Right lobe of liver (tissue), 6 donors: ENCODE measurements at regions not wholly inside any gene's neighbourhood (a gene's known extent, or its start where the extent isn't known, plus 50 kb on each side); places are given as distances from the start of the nearest gene placed in this dataset.
A peak's percentile ranks its signal among the peaks of the same experiment; 100 is the strongest.

ENCODE experiments used
- ATAC-seq, 4 donors: fragments of 200-7000 bp; cut with Tn5 transposase; one replicate each; pipeline ENCODE4 v1.9.1; 2020; ENCODE audit warnings: mild to moderate bottlenecking in 4 of 4, moderate library complexity in 4 of 4
- DNase-seq, 3 donors: peaks; one replicate each; pipeline ENCODE4 v3.0.0-alpha.2; 2020
- H3K27ac ChIP-seq, 3 donors: fragments of 200-600 bp; one replicate each; pipeline ENCODE4 v1.8.0; 2022
- H3K27me3 ChIP-seq, 2 donors: fragments of 200-600 bp; one replicate each; pipeline ENCODE4 v1.8.0; 2022
- H3K36me3 ChIP-seq, 4 donors: fragments of 200-600 bp; sonication (generic) in 1 of 4; one replicate each; pipeline versions ENCODE4 v1.5.1 to v1.8.0; 2017 to 2022; ENCODE audit warnings: control low read depth in 1 of 4
- H3K4me1 ChIP-seq, 4 donors: fragments of 200-600 bp; sonication (generic) in 1 of 4; one replicate each; pipeline versions ENCODE4 v1.5.1 to v1.8.0; 2017 to 2022; ENCODE audit warnings: control low read depth in 1 of 4
- H3K4me3 ChIP-seq, 3 donors: fragments of 200-600 bp; one replicate each; pipeline ENCODE4 v1.8.0; 2022
- H3K9me3 ChIP-seq, 4 donors: fragments of 200-600 bp; sonication (generic) in 1 of 4; one replicate each; pipeline versions ENCODE4 v1.5.1 to v1.8.0; 2017 to 2022; ENCODE audit warnings: control low read depth in 1 of 4
- POLR2A ChIP-seq: fragments of 450-650 bp; IDR thresholded peaks from one replicate; pipeline ENCODE4 v1.6.1; 2017; ENCODE audit warnings: antibody characterized with exemption, mild to moderate bottlenecking
- WGBS: methylation state at CpG from one replicate; pipeline ENCODE4 v1.1.6; 2018; ENCODE audit warnings: low coverage, low lambda C conversion rate; ENCODE audit not compliant: insufficient coverage; ENCODE audit errors: missing lambda C conversion rate; 5-methylcytosine and 5-hydroxymethylcytosine counted together
- intact Hi-C, 2 donors: fragments of 100-400 bp; cut with DNase I; formaldehyde crosslinking; loops; one replicate each; pipeline versions ENCODE4 v1.11.2 to v1.14.1; 2022
- TF ChIP-seq, protein P1 (sequence below), 4 donors: fragments of 200-600 bp in 3 of 4; fragments of 450-650 bp in 1 of 4; IDR thresholded peaks; one replicate each; pipeline versions ENCODE4 v1.5.1 to v1.8.0; 2016 to 2022; ENCODE audit warnings: antibody characterized with exemption in 4 of 4, mild to moderate bottlenecking in 2 of 4
- donor health status: DM: no; HTN: yes; CAD: no.
- donor health status: DM: no; HTN: no; CAD: no.
- donor health status: DM: no; HTN: no; CAD: no.
- donor health status: DM: no; HTN: yes; CAD: no.
- donor health status: DM: no; HTN: yes; CAD: no.

- intact Hi-C loops: no loop called here
- Histone ChIP-seq H3K36me3 (no peaks in the 10 kb centered on the region), H3K27me3 (no peaks in the 10 kb centered on the region), H3K4me3 (no peak overlapping the region), H3K27ac (no peak overlapping the region), H3K4me1 (peaks cover 0 to 9% (median 2%) of the 10 kb centered on the region in 4 donors), H3K9me3 (no peaks in the 10 kb centered on the region)
- ATAC-seq (no peak), DNase-seq (no peak)
- 75% methylated on average over 1 of the region's 1 CpG for WGBS
- no peak for TF ChIP-seq POLR2A
- TF ChIP-seq, protein P1, sequence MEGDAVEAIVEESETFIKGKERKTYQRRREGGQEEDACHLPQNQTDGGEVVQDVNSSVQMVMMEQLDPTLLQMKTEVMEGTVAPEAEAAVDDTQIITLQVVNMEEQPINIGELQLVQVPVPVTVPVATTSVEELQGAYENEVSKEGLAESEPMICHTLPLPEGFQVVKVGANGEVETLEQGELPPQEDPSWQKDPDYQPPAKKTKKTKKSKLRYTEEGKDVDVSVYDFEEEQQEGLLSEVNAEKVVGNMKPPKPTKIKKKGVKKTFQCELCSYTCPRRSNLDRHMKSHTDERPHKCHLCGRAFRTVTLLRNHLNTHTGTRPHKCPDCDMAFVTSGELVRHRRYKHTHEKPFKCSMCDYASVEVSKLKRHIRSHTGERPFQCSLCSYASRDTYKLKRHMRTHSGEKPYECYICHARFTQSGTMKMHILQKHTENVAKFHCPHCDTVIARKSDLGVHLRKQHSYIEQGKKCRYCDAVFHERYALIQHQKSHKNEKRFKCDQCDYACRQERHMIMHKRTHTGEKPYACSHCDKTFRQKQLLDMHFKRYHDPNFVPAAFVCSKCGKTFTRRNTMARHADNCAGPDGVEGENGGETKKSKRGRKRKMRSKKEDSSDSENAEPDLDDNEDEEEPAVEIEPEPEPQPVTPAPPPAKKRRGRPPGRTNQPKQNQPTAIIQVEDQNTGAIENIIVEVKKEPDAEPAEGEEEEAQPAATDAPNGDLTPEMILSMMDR (IDR thresholded peaks at IDR 0.05): no peak
These were observed 117.1 kb downstream of the FOXD2 start for GRCh38 chr1:47554901-47555300.

GRCh38 chr1:47555306-47555705 is 117.5 kb downstream of the FOXD2 start:
- ATAC-seq: peak in 1 of 4 donors; percentile 5

GRCh38 chr1:47555841-47556560 is 118.2 kb downstream of the FOXD2 start:
- 48% methylated on average over 13 of the region's 24 CpGs for WGBS
- Histone ChIP-seq H3K27me3 (no peaks in the 10 kb centered on the region), H3K4me1 (peaks cover 0 to 18% (median 6%) of the 10 kb centered on the region in 4 donors), H3K36me3 (no peaks in the 10 kb centered on the region), H3K9me3 (no peaks in the 10 kb centered on the region), H3K4me3 (no peak overlapping the region), H3K27ac (no peak overlapping the region)
- no peak for DNase-seq
- intact Hi-C loops: no loop called here
- ATAC-seq: no peak
- TF ChIP-seq, protein P1 (IDR thresholded peaks at IDR 0.05): no peak
- TF ChIP-seq POLR2A: no peak

More at GRCh38 chr1:47555306-47555705, 117.5 kb downstream of the FOXD2 start:
- H3K27ac ChIP-seq: no peak overlapping the region
- TF ChIP-seq POLR2A: no peak
- TF ChIP-seq, protein P1 (IDR thresholded peaks at IDR 0.05): no peak
- 49% methylated on average over 2 of the region's 2 CpGs for WGBS
- H3K4me1 ChIP-seq: peaks cover 0 to 12% (median 4%) of the 10 kb centered on the region in 4 donors
- H3K36me3 ChIP-seq: no peaks in the 10 kb centered on the region
- intact Hi-C loops: no loop called here
- no peaks in the 10 kb centered on the region for H3K27me3 ChIP-seq
- no peak for DNase-seq
- no peaks in the 10 kb centered on the region for H3K9me3 ChIP-seq
- H3K4me3 ChIP-seq: no peak overlapping the region

DNA sequence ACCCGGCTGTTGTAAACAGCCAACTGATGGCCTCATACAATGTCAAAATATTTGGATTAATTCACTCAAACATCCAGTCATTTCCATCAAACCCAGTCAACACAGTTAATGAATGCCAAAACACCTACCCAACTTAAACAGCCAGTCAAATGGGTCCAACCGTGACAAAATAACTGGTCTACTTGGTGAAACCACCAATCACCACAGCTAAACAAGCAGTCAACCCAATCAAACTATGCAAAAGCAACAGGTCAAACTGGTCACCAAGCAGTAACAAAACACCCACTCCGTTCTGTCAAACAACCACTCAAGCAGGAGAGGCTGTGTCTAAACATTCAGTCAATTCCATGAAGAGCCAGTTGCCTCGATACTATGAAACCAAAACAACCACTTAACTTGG is 119.2 kb downstream of the FOXD2 start:
- 81% methylated on average over 3 of the region's 4 CpGs for WGBS
- no peak overlapping the region for H3K4me3 ChIP-seq
- intact Hi-C loops: no loop called here
- TF ChIP-seq POLR2A: no peak
- TF ChIP-seq, protein P1 (IDR thresholded peaks at IDR 0.05): no peak
- ATAC-seq: no peak
- H3K36me3 ChIP-seq: no peaks in the 10 kb centered on the region
- H3K9me3 ChIP-seq: no peaks in the 10 kb centered on the region
- H3K27me3 ChIP-seq: no peaks in the 10 kb centered on the region
- no peak overlapping the region for H3K27ac ChIP-seq
- DNase-seq: no peak
- H3K4me1 ChIP-seq: peaks cover 0 to 18% (median 7%) of the 10 kb centered on the region in 4 donors
